HS-5 (cell line): ENCODE measurements at regions not wholly inside any gene's neighbourhood (a gene's known extent, or its start where the extent isn't known, plus 50 kb on each side); places are given as distances from the start of the nearest gene placed in this dataset.

Experiments
- DNase-seq: peaks from one replicate; pipeline ENCODE4 v3.0.0-alpha.2; 2012; ENCODE audit warnings: low read depth

DNA sequence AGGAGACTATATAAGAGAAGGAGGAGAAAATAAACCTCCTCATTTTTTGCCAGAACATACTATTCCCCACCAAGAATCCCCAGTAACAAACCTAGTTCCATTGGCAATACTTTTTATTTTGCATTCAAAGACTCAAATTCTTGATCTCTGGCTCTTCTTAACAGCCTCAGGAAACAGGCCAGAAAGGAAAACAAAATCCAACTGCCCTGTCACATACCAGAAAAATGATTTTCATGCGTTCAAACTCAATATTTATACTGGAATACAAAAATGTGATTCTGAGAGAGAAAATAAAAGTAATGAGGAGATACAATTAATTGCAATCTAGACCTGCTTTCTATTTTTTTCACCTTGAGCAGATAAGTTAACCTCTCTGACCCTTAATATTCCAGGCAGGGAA, 435.9 kb upstream of the AUTS2 start:
- no peak for DNase-seq

DNA sequence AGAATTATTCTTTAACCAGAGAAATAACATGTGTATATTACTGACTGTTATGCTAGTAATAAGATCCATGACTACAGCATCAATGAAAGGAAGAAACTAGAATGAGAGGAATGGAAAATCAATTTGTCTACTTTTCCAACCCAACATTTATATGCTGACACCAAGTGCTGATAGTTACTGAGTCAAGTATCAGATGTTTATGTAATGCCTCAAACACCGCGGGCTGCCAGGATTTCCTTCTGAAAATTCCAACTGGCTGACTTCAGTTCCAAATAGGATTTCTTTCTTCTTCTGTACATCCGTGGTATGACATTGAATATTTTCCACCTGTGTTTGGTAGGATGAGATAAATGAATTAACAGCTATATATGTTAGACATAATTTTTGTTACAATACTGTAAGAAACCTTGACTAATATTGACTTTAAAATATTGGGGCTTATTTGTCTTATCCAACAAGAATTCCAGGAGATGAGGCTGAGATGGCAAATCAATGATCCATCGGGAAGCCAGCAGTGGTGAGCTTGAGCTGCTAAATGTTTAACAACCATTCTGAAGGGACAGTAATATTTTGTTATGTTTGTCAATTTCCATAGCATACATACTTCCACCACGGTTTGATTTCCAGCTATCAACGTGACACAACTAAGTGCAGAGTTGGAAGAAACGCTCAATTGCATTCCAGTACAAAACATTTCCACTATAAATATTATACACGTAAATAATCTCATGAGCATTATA, 435.2 kb upstream of the AUTS2 start:
- DNase-seq: no peak

DNA sequence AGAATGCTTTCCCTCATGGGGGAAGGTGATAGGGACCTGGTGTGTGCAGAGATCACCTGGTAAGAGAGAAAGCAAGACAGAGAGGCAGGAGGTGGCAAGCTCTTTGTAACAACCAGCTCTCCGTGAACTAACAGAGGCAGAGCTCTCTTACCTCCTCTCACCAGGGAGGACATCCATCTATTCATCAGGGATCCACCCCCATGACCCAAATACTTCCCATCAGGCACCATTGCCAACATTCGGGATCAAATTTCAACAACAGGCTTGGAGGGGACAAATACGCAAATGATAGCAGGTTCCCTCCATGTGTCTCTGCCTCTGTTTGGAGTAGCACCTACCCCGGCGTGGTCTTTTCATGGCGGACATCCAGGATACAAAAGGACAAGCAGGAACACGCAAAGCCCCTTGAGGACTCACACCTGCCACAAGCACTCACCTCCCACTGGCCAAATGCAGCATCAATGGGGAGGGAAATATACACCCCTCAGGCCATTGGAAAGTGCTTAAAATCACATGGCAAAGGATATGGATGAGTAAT, 431.2 kb upstream of the AUTS2 start:
- DNase-seq: no peak

DNA sequence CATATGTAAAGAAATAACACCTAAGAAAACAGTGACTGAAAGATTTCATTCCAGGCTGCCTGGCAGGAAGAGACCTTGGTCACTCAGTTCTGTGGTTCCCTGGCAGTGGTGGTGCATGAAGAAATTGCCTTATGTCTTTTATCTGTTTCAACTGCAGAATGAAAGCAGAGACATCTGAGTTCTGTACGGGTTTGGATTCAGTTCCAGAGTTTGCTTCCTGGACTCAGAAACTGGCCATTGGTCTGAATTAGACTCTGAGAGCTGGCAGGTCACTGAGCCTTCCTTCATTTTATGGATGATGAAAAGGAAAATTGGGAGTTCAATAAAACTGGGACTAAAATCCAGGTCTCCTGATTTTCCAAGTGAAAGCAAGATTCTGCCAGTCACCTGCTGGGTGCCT, 428.9 kb upstream of the AUTS2 start:
- no peak for DNase-seq

DNA sequence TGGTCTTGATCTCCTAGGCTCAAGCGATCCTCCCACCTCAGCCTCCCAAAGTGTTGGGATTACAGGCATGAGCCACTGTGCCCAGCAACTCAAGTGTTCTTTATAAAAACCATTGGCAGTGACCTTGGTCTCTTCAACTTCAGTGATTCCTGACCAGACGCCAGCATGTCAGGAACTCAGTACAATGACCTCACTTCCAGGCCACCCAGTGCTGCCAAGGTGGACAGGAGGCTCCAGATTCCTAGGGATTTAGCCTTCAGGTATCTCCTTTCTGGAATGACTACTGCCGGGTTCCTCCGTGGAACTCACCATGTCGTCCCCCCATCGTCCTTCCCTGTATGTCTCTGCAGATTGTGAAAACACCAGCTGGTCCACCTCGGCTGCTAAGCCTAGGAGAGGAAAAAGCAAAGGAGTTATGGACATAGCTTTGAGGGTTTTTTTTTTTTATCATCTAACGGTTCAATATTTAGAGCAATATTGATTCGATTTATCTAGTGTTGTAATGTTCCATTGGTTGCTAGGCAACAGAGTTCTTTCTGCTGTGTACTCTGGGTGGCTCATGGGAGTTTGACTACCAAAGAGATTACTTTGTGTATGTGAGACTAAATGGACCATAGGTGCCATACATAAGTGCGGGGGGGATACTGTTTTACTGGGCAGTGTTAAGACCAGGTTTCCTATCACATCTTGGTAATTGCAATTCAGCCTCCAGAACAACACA, 425.8 kb upstream of the AUTS2 start:
- no peak for DNase-seq

DNA sequence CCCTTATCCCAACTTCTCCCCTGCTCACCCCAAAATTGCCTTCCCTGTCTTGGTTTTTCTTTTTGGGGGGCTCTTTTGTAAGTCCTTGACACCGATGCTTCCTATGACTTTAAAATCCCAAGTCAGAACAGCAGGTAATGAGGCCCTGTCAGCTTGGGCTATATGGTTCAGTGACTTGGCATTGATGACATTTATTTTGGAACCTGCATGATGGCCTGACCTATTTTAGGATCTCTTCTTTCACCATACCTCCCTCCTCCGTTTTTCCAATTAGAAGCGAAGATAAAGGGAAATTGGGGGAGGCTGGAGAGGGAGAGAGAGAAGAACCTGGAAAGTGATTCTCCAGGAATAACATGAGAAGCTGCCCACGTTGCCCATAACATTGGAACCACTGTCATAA, 424.9 kb upstream of the AUTS2 start:
- DNase-seq: no peak

DNA sequence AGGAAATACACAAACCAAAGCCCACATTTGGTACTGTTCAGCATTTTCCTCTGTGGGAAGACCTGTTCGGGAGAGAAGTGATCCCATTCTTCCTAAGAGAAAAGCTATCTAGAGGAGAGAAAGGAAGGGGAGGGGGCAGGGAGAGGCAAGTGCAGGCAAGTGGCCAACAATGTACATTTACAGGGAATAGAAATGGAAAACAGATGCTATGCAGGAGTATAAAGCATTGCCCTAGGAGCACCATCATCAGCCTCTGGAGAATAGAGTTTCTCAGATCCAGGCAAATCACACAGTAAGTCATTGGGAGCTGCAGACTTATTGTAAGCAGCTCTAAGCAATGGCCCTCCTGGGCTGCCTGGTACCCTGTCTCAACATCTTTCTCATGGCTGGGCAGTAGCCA, 424.4 kb upstream of the AUTS2 start:
- DNase-seq: no peak

DNA sequence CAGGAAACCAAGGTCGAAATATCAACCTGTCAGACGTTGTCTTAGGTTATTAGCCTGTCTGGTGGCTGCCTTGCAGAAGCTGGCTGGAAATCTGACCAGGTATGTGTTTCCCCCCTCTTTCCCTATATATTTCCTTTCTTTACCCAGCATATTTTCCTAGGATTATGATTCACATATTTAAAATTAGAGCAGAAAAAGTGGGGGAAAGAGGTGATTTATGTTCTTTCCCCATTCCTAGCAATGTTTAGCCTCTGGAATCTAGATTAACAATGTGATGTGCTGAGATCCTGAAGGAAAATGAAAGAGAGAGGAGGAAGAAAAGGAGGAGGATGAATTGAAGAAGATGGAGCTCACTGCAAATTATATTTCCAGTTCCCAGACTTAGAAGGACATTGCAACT, 421.4 kb upstream of the AUTS2 start:
- DNase-seq: no peak

DNA sequence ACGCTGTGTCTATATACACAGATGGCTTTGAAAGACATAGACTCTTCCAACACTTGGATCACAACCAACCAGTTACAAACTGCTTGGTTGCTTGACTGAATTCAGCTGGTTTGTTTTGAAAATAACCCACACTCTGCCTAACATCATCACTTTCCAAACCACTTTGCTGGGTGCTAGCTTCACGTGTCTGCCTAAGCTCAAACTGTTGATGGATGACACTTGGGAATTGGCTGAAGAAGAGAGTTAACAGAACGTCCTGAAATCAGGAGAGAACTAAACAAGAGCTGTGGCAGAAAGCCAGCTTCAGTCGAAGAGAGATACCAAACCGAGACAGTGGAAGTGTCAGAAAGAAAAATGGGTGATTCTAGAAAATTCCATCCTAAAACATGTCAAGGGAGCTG, 420.8 kb upstream of the AUTS2 start:
- no peak for DNase-seq

DNA sequence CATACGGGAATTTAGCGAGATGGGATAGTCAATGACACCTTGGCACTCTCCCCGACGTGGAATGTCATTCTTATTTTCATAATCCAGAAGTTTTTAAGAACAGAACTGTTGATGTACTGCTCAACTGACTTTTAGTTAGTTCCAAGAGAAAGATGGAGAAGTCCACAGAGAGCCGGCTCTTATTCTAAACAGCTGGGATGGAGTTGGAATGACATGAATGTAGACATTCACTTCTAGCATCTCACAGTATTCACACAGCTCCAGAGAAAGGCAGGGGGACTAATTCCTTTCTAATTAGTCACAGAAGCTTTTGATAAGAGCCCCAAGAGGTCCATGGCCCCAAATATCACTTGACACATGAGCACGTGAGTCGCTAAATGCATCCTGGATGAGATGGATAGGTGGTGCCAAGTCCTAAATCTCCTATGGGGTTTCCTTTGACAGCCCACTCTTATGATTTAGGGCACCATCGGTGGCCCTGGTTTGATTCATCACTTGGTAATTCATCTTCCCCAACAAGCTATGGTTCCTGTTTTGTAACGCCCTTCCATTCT, 420.3 kb upstream of the AUTS2 start:
- DNase-seq: no peak

DNA sequence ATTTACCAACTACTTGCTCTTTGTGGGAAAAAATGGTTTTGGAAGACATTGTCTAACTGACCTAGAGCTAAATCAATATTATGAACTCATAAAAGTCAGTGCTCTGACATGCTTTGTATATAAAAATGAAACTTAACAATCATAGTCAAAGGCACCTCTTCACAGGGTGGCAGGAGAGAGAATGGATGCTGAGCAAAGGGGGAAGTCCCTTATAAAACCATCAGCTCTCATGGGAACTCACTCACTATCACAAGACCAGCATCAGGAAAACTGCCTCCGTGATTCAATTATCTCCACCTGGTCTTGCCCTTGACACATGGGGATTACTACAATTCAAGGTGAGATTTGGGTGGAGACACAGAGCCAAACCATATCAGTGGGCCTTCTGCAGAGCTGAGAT, 417.6 kb upstream of the AUTS2 start:
- no peak for DNase-seq

DNA sequence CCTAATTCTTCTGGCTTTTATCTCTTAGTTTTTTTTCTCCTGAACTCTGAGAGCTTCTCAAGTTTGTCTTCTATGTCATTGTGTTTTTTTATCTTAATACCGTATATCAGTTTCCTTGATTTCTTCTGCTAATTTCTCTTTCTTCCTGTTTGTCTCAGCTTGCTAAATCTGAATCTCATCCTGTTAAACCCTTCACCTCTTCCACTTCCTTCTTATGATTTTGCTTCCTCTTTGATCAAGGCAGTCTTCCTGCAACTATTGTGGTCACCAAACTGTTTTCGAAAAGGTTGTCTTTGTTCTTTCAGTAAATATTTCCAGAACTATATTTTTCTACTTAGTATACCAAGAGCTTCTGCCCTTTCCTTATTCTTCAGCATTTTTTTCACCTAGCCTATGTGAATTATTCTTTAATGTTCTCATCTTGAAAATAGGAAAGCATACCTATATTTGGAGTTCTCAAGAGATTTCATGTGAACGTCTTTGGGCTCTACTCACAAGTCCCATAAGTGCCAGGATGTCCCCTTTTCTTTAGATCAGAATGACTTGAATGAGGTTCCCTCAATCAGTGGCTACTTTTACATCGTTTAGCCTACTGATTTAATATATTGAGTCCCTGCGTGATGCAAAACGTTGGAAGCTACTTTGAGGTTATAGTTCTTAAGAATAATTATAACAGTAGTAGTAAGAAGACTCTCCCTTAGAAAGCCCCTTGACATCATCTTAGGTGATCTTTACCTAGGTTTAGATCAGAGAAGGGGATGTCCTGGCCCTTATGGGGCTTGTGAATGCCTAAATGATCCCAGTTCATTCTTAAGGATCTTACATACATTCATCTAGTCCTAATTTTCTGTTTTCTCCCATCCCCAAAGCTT, 415.4 kb upstream of the AUTS2 start:
- DNase-seq: no peak

DNA sequence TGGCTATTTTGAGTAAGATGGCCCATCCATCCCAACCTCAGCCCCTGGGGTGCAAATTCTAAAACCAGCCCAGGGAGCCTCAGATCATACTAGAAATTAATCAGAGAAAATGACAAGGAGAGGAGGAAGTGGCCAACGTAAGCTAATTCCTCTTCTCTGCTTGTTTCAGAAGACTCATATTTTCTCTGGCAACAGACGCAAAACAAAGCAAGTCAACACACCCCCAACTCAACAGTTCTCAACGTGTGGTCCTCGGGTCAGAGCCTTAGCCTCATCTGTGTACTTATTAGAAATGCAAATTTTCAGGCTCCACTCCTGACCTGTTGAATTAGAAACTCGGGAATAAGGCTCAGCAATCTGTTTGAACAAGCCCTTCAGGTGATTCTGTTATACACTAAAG, 413.9 kb upstream of the AUTS2 start:
- no peak for DNase-seq

DNA sequence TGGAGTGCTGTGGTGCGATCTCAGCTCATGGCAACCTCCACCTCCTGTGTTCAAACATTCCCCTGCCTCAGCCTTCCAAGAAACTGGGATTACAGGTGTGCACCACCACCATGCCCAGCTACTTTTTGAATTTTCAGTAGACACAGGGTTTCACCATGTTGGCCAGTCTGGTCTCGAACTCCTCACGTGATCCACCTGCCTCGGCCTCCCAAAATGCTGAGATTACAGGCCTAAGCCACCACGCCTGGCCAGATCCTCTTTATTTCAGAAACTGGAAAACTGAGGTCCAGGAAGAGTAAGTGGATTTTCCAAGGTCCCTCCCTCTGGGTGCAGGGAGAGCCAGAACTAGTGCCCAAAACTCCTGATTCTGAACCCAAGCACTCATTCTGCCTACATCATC, 413.1 kb upstream of the AUTS2 start:
- DNase-seq: no peak

DNA sequence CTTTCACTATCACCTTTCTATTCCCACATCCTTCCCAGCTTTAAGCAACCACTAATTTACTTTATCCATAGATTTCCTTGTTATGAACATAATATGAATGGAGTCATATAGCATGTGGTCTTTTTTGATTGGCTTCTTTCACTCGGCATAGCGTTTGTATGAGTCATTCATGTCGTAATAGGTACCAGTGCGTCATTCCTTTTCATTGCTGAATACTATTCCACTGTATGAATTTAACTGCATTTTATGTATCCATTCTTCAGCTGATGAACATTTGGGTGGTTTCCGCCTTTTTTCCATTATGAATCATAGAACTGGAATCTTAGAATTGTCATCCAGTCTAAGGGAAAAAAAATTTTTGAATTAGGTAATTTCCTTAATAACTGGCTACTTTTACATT, 411.3 kb upstream of the AUTS2 start:
- no peak for DNase-seq

DNA sequence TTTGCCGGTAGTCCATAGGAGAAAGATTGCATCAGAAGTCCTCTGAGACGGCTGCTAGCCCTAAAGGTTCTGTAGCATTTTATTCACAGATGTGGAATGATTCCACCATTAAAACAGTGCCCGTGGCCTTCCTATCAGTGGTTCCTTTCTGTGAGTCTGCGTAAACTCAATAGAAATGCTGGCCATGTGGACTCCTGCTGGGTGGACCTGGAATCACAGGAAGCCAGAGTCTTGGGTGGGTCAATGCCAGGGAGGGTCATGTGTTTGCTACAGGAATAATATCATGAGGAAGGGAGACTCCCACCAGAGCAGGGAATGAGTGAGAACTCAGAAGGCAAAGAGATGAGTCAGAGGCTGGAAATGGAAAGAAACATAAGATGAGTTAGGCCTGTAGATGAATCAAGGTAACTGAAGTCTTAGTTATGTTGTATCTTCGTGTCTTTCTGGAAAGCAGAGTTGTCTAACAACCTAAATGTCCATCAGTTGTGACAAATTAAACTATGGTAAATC, 410.4 kb upstream of the AUTS2 start:
- DNase-seq: no peak

DNA sequence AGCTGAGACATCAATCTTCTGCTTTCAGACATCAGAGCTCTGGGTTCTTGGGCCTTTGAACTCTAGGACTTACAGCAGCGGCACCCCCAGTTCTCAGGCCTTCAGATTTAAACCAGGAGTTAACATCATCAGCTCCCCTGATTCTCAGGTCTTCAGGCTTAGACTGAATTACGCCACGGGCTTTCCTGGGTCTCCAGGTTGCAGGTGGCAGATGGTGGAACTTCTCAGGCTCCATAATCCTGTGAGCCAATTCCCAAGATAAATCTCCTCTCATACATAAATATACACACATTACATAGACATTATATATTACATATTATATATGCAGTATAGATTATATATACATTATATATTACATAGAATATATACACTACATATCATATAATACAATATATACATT, 408.9 kb upstream of the AUTS2 start:
- no peak for DNase-seq

DNA sequence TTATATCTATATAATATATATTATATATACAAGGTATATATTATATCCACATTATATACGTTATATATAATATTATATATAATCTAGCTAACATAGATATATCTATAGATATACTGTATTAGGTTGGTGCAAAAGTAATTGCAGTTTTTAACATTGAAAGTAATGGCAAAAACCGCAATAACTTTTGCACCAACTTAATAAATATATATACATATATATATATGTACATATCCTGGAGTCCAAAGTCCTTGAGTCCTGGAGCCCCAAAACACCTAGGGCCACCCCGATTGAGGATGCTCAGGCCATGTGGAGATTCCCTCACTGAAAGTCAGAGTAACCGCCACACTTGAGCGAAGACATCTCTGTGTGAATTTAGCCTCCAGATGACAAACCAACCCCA, 408.2 kb upstream of the AUTS2 start:
- no peak for DNase-seq

DNA sequence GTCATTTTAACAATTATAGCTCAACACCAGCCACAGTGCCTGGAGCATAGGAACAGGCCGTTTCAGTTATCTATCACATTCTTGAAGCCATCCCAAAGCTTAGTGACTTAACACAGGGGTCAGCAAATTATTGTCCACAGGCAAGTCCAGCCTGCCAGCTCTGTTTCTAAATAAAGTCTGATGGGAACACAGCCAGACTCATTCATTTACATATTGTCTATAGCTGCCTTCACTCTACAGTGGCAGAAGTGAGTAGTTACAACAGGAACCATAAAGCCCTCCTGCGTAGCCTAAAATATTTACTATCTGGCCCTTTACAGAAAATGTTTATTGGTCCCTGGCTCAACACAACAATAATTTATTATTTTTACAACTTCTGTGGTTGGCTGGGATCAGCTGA, 407.5 kb upstream of the AUTS2 start:
- no peak for DNase-seq

DNA sequence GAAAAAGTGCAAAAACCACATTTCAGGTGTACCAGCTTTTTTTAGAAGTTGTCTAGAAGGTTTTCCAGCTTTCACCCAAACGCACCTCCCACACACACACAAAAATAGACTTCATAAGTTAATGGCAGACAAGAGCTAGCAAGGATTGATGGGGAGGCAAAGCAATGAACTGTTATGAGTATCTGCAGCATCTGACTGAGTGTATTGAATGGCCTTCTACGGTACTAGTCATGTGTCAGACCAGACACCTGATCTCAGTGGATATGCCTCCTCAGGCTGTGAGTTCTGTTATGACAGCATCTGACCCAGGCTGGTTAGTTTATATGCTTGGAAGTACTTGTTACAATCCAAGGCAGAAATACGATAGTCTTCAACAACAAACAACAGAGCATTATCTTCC, 406.1 kb upstream of the AUTS2 start:
- DNase-seq: no peak

DNA sequence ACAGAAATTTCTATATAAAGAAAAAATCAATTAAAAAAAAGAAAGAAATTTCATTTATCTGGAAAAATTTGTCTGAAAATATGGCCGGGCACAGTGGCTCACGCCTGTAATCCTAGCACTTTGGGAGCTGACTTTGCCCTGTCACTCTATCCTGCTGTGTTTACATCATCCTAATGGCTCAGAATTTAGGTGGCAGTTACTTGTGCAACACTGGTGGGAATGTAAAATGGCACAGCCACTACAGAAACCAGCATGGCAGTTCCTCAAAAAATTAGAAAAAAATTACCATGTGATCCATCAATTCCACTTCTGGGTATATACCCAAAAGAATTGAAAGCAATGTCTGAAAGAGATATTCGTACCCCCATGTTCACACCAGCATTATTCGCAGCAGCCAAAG, 405.2 kb upstream of the AUTS2 start:
- DNase-seq: no peak

DNA sequence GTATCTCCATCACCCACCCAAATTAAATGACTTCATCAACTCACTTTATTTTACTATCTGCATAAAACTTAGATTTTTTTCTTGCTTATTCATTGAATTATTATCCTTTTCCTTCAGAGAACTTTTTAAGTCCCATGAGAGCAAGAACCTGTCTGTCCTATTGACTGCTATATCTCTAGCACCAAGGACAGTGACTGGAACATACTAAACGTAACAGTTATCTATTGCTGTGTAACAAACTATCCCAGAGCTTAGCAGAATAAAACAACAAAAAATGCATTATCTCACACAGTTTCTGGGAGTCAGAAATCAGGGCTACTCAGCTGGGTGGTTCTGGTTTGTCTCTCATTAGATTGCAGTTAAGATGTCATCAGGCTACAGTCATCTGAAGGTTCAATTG, 401.7 kb upstream of the AUTS2 start:
- no peak for DNase-seq
